MCF 10A (cell line): ENCODE measurements at regions not wholly inside any gene's neighbourhood (a gene's known extent, or its start where the extent isn't known, plus 50 kb on each side); places are given as distances from the start of the nearest gene placed in this dataset.

Source experiments
- BruUV-seq: library from RNA; stranded (reverse); fragments of 400-500 nt; replicated peaks from 2 replicates; lab custom pipeline; 2021; lab: Mats Ljungman, UMichigan
- CTCF ChIA-PET: fragments of 300-600 bp; sonication (Branson Sonifier 250); formaldehyde crosslinking; extraction: SDS; loops from one replicate; lab custom pipeline; 2021; ENCODE audit warnings: antibody characterized with exemption, inconsistent platforms; lab: Yijun Ruan, JAX
- POLR2A ChIA-PET: fragments of 300-600, 350-650 bp; sonication (Branson Sonifier 250); formaldehyde crosslinking; extraction: SDS; loops from one replicate; lab custom pipeline; 2020; ENCODE audit warnings: antibody characterized with exemption, inconsistent platforms; lab: Yijun Ruan, JAX
- DNase-seq: peaks from one replicate; pipeline ENCODE4 v3.0.0-alpha.2; 2018; ENCODE audit not compliant: unreplicated experiment
- H3K27ac Mint-ChIP-seq: one replicate; pipeline ENCODE4 v1.8.0; 2022; ENCODE audit warnings: mild to moderate bottlenecking, low read depth, mixed read lengths; ENCODE audit not compliant: unreplicated experiment
- H3K27me3 Mint-ChIP-seq: one replicate; pipeline ENCODE4 v1.8.0; 2022; ENCODE audit warnings: mixed read lengths; ENCODE audit not compliant: insufficient read depth, unreplicated experiment
- H3K36me3 Mint-ChIP-seq: one replicate; pipeline ENCODE4 v1.8.0; 2022; ENCODE audit warnings: mild to moderate bottlenecking, moderate library complexity, mixed read lengths; ENCODE audit not compliant: insufficient read depth, unreplicated experiment
- H3K4me1 Mint-ChIP-seq: one replicate; pipeline ENCODE4 v1.8.0; 2022; ENCODE audit warnings: mixed read lengths; ENCODE audit not compliant: insufficient read depth, unreplicated experiment
- H3K4me3 Mint-ChIP-seq: one replicate; pipeline ENCODE4 v1.8.0; 2022; ENCODE audit warnings: mild to moderate bottlenecking, moderate library complexity, mixed read lengths; ENCODE audit not compliant: unreplicated experiment
- H3K9me3 Mint-ChIP-seq: one replicate; pipeline ENCODE4 v1.8.0; 2022; ENCODE audit warnings: mixed read lengths; ENCODE audit not compliant: unreplicated experiment
- CTCF ChIP-seq: fragments of 200-600 bp; IDR thresholded peaks from one replicate; pipeline ENCODE4 v1.8.0; 2022; ENCODE audit warnings: antibody characterized with exemption, mild to moderate bottlenecking; ENCODE audit not compliant: unreplicated experiment
- intact Hi-C: fragments of 100-400 bp; cut with micrococcal nuclease; formaldehyde crosslinking; loops from 2 replicates; pipeline ENCODE4 v1.14.1; 2022

- Mint-ChIP-seq H3K4me3 (no peak overlapping the region), H3K27ac (no peak overlapping the region), H3K9me3 (no peaks in the 10 kb centered on the region), H3K36me3 (no peaks in the 10 kb centered on the region), H3K4me1 (peaks cover 11% of the 10 kb centered on the region), H3K27me3 (no peaks in the 10 kb centered on the region)
- no peak for TF ChIP-seq CTCF
- POLR2A ChIA-PET = interaction anchor here (0.7 to 1.1 kb wide), 2 partner anchors 30 to 68 kb away, joined by 3 to 5 read pairs; no protein-coding TSS in a partner anchor
- intact Hi-C loops = loop anchor here (10.0 kb wide), 1 partner anchor 91 kb away; no protein-coding TSS in a partner anchor
- BruUV-seq = no TSS peak
- CTCF ChIA-PET = interaction anchor here (0.8 to 1.2 kb wide), 2 partner anchors 63 to 280 kb away, joined by 3 read pairs; no protein-coding TSS in a partner anchor
- no peak for DNase-seq
These were observed 159.8 kb downstream of the CYSLTR2 start for GRCh38 chr13:48813518-48813917.

- DNase-seq = no peak
- intact Hi-C loops = loop anchor here (10.0 kb wide), 1 partner anchor 88 kb away; no protein-coding TSS in a partner anchor
- CTCF ChIA-PET = interaction anchor here (1.6 kb wide), 1 partner anchor 46 kb away, joined by 4 read pairs; no protein-coding TSS in a partner anchor
These were observed 159.0 kb upstream of the FNDC3A start for GRCh38 chr13:48816700-48817099.

GRCh38 chr13:48817166-48817802, 158.4 kb upstream of the FNDC3A start:
- no peaks in the 10 kb centered on the region for H3K36me3 Mint-ChIP-seq
- H3K27me3 Mint-ChIP-seq = no peaks in the 10 kb centered on the region
- intact Hi-C loops = loop anchor here (10.0 kb wide), 1 partner anchor 88 kb away; no protein-coding TSS in a partner anchor
- POLR2A ChIA-PET = interaction anchor here (0.7 to 1.5 kb wide), 7 partner anchors 10 to 368 kb away, joined by 3 to 5 read pairs (median 3); no protein-coding TSS in a partner anchor
- BruUV-seq = no TSS peak
- CTCF ChIA-PET = interaction anchor here (0.7 to 1.6 kb wide), 2 partner anchors 47 to 149 kb away, joined by 3 to 4 read pairs; no protein-coding TSS in a partner anchor
- no peak for DNase-seq
- no peak overlapping the region for H3K4me3 Mint-ChIP-seq
- no peak overlapping the region for H3K27ac Mint-ChIP-seq
- peaks cover 34% of the 10 kb centered on the region for H3K4me1 Mint-ChIP-seq
- TF ChIP-seq CTCF = no peak
- H3K9me3 Mint-ChIP-seq = no peaks in the 10 kb centered on the region

More at GRCh38 chr13:48816700-48817099, 159.0 kb upstream of the FNDC3A start:
- no peak for TF ChIP-seq CTCF
- H3K4me1 Mint-ChIP-seq = peaks cover 34% of the 10 kb centered on the region
- H3K27ac Mint-ChIP-seq = no peak overlapping the region
- POLR2A ChIA-PET = interaction anchor here (0.6 to 1.4 kb wide), 5 partner anchors 11 to 656 kb away, joined by 3 to 5 read pairs (median 3); no protein-coding TSS in a partner anchor
- H3K9me3 Mint-ChIP-seq = no peaks in the 10 kb centered on the region
- H3K36me3 Mint-ChIP-seq = no peaks in the 10 kb centered on the region
- H3K4me3 Mint-ChIP-seq = no peak overlapping the region
- no TSS peak for BruUV-seq
- H3K27me3 Mint-ChIP-seq = no peaks in the 10 kb centered on the region
